Hematopoietic multipotent progenitor cell treated with erythropoietin and hydrocortisone succinate and interleukin-3 and kit ligand, for 8 days (in vitro differentiated cells): ENCODE measurements at regions not wholly inside any gene's neighbourhood (a gene's known extent, or its start where the extent isn't known, plus 50 kb on each side); places are given as distances from the start of the nearest gene placed in this dataset.

Source experiments
- DNase-seq: peaks from one replicate; pipeline ENCODE4 v3.0.0-alpha.2; 2015

DNA sequence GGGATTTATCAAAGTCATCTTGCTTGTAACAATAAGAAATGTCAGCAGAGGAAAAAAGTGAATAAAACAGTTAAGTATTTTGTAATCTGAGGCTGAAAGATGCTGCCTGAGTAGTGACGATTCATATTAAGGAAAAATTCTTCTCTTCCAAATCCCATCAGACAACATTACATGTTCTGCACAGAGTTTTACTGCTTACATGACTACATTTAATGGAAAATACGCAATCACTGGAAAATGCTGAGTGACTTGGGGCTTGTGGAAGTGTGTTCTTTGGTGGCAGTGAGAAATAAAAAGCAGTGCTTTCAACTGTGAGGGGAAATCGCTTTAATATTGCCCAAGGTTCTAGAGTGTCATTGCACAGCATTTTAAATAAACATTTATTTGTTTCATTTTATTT, 1025.2 kb upstream of the GOT2 start:
- DNase-seq, result no peak

DNA sequence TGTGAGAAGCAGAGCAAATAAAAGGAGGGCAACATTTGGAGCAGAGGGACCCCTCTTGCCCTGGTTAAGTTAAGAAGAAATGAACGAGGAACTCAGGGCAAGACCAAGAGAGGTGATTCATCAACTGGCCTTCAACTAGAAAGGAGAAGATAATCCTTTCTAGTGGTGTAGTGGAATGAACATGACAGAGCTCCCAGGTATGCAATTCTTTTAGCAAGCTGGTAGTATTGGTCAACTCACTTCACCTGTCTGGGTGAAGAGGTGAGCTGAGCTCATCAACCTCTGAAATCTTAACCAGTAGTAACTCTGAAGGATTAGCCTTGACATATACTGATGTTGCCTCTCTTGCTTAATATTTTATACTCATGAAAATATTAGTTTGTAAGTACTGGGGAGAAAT, 1024.7 kb upstream of the GOT2 start:
- no peak for DNase-seq

DNA sequence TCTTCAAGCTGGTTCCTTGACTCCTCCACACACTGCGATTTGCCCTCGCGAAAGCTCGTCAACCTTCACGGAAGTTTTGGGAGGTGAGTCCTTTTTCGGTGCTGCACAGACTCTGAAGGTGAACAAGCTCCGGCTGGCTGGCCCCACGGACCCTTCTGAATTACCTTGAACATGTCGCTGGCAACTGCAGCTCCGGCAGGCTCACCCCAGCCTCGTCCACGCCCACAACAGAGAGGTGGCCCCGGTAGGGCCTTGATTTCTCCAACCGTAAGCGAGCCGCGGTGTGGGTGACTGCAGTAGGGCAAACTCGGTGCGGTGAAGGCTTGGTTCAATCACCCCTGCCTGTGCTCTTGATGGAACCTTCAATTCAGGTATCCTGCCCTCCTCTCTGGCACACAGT, 1020.7 kb upstream of the GOT2 start:
- DNase-seq, result no peak

DNA sequence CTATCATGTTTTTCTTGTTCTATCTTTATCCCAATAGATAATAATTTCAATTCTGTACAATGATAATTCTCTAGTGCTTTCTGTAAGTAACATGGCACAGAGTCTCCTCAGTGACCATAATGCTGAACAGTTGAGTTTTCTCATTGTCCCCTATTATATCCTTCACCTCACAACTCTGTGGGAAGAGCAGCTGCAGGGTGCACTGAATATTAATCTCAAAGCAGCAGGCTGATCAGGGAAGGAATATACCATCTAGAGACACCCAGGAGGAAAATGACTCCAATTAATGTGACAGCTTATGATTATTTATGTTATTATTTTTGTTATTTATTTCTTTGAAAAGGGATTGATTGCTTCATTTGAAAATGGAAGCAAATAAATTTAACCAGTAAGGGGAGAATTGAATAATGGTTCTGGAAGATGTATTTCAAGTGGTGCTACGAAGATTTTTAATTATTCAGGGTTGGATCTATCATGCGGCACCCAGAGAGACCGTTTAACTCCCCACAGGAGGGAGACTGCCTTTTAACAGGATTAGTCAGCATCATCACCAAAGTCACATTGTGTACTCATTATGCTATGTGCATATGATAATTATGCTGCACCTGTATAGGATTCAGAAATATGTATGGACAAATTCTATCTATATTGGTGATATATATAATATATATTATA, 1015.7 kb upstream of the GOT2 start:
- DNase-seq, result no peak

DNA sequence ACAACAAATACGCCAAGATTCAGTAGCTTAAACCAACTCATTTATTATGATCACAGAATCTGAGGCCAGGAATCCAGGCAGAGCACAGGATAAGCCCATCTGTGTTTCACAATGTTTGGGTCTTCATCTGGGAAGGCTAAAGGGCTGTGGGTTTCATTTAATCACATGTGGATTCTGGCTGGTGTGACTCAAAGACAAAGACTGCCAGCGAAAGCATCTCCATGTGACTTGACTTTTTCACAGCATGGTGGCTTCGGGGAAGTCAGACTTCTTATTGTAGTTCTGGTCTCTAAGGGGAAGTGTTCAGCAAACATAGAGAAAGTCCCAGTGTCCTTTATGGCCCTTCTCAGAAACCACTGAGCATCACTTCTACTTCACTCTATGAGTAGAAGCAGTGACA, 1014.4 kb upstream of the GOT2 start:
- no peak for DNase-seq

DNA sequence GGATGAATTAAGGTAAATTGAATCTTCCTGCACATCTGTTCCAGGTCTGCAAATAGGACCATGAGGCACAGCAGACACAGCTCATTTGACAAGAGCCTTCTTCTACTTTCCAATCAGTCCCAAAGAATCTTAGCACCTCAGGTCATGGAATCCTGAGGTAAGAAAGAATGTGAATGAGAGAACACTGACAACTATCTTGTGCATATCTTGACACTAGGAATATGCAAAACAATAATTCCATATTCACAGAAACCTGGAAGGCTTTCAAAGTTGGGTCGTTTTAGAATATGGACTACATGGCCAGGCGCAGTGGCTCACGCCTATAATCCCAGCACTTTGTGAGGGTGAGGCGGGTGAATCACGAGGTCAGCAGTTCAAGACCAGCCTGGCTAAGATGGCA, 1009.4 kb upstream of the GOT2 start:
- DNase-seq, result no peak

DNA sequence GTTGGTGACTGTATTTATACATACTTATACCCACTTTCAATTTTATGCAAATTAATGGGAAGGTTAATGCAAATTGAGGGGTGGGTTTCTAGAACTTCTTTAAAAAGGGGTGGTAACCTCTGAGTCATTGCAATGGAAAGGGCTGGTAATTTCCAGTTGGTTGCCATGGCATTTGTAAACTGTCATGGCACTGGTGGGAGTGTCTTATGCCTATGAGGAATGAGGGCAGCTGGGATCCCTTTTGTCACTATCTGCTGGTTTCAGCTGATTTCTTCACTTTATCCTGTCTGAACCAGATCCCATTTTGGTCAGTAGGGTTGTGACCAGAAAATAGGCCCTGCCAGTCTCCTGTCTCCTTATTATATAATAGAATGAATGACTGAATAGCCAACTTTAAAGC, 1006.7 kb upstream of the GOT2 start:
- no peak for DNase-seq

DNA sequence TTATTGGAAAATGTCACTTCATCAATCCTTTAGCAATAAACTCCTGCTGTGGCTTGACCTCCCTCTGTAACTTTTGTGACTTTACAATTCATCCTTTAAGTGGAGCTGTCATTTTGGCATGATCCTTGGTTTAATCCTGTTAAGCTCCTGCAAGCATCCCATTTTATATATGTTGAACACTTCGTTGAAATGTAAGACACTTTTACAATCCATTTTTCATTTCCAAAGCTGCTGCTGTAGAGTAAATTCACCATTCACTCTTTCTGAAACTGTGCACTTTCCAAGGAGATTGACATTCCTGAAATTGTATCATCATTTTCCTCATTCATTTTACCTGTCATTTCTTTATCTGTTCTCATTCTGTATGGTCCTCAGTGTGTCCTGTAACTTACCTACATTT, 1003.2 kb upstream of the GOT2 start:
- no peak for DNase-seq

DNA sequence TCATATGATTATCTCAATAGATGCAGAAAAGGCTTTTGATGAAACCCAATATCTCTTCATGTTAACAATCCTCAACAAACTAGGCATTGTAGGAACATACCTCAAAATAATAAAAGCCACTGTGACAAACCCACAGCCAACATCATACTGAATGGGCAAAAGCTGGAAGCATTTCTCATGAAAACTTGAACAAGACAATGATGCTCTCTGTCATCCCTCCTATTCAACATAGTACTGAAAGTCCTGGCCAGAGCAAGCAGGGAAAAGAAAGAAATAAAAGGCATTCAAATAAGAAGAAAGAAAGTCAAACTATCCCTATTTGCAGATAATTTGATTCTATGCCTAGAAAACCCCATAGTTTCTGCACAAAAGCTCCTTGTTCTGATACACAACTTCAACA, 999.2 kb upstream of the GOT2 start:
- no peak for DNase-seq

DNA sequence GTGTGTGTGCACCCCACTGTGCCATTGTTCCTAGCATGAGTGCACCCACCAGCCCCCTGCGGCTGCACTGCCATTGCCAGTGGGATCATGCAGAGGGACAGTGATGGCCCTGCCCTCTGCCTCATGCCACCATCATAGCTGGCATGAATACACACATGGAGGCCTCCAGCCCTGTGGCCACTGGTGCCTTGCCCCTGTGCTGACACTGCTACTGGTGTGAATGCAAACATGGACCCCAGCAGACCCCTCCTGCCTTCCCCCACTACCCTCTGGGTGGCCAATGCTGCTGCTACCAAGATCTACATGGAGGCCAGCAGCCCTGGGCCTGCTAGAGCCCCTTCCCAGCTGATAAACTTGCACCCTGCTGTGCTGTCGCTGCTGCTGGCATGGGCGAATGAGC, 995.5 kb upstream of the GOT2 start:
- DNase-seq, result no peak

DNA sequence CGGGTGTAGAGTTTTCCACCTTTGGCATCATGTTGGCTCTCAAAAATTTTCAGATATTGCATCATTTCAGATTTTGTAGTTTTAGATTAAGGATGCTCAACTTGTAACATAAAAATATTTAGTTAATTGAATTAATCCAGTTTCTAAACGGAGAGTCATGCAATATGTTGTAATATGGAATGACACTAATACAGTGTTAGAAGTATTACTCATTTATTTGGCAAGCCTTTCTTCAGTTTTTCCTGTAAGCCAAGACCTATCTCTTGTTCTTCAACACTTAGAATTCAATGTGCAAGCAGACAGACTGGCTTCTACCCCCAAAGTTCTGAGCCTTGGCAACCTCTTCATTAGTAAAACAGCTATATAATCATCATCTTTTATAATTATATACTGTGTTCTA, 985.0 kb upstream of the GOT2 start:
- no peak for DNase-seq

DNA sequence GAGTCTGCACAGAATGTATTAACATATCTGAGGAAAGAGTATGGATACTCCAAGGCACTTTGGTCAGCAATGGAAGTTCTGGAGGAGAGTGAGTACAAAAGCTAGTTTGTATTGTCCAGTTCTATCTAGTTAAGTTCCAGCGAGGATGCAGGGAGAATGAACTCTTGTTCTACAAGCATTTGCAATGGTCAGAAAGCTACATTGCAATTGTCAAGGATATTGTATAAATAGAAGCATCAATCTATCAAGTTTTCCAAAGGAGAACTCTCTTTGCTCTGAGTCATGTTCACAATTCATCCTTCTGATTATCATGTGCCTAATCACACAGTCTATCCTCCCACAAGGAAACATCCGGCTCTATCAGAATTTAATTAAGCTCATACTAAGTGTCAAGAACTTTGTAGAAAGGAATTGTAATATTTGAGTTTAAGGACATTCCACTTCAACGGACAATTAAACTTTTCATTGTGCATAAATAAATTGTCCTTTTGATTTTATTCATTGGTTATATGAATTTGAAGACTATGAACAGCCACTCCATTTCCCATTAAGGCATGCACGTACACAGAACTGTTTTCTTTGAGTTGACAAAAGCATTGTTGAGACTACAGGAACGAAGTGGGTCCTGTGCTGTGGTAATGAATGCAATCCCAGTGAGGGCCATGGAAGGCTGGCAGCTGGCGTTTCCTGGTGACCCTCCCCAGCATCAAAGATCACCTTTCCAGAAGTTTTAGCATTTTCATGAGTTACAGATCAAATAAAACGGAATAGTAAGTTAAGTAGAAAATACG, 973.5 kb upstream of the GOT2 start:
- no peak for DNase-seq

DNA sequence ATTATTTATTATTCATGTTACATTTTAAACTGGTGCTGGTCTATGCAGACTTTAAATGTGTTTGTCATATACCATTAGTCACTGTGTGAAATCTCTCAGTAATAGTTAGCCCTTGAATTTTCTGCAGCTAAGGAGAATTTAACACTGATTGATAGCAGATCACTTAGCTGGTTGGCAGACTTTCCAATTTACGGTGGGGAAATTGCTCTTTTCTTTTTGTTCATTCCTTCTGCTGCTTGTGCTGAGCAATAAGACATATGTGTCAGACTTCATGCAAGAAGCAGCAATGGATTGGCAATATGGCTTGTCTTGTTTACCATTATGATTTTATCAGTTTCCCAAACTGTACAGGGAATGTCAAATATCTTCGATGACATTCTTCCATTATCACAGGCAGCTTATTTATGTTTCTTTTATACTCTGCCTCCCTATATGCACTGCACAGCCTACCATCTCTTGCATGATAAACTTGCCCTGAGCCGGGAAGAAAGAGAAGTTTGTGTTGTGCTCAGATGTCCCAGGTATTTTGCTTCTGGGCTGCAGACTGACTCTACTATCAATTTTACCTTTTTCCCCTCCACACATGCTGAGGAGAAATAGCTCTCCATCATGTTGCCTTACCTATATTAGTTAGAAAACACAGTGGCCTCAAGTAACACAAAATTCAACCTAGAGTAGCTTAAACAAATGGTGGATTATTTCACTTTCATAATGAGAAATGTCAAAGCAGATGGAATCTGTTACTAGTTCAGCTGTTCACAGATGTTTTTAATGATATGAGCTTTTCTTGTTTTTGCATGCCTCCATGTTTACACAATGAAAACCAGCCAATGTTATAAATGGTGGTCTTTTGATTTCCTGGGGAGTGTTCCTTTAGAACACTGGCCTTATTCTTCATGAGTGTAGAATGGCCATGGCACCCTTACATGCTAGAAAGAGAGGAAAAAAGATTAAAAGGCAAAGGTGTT, 968.1 kb upstream of the GOT2 start:
- no peak for DNase-seq

DNA sequence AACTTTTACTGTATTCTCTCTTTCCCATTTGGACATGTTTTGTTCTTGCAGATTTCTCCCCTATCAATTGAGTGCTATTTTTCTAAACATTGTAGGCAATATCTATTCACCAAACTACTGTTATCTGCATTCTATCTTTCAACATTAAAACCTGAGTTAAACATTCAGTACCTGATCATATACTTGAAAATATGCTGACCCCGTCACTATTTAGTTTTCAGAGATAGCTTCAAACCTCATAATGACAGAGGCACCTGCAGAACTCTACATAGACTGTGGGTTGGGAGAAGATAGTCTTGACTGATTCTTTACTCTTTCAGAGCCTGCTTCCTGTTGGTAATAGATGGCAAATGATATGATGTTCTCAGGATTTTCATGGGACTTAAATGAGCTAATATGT, 965.7 kb upstream of the GOT2 start:
- no peak for DNase-seq

DNA sequence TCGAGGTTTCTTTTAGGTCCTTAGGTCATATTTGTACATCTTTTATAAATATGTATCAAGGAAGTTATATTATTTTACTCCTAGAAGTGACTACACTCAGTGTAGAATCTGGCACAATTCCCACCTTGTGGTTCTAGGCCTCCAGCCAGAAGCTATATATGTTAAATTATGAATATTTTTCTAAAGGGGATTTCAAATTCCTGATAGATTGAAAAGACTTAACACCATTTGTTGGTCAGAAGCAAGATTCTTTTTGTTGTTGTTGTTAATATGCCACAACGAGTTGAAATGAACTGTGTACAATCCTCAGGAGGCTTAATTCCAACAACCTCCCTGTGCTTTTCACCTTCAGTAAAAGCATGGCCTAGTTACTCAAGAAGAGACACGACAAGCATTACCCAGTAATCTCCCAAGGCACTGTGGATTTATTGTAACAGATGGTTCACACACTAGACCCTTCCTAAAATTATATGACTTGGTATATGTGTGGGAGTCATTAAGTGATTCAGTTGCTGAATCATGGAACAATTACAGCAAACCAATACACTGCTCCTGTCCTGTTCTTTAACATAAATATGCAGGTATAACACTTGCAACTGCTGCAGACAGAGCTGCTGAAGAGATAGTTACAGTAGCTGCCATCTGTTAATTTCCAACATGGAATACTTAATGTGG, 964.4 kb upstream of the GOT2 start:
- DNase-seq, result no peak

DNA sequence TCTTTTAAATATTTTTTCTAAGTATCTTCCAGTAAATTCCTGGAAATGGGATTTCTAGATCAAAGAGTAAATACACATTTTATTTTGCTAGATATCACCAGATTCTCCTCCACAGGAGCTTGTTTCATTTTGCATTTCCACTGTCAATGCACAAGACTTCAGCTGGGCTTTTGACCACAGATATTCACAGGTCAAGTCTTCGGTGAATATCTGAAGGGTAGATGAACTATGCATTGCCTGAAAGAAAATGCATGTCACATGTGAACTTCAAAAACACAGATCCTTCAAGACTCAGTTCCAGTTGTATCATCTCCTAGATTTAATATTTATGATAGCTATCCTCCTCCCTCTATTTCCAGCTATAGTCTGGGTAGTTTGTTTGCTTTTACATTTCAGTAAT, 963.6 kb upstream of the GOT2 start:
- no peak for DNase-seq

DNA sequence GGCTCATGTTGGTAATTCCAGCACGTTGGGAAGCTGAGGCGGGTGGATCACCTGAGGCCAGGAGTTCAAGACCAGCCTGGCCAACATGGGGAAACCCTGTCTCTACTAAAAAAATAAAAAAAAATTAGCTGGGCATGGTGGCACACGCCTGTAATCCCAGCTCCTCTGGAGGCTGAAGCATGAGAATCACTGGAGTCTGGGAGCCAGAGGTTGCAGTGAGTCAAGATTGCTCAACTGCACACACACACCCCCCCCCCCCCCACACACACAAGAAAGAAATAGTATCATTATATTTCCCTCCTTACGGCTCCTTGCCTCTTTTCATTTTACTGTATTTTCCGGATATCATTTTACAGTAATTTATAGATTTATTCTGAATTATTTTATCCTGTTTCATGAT, 963.1 kb upstream of the GOT2 start:
- DNase-seq, result no peak

DNA sequence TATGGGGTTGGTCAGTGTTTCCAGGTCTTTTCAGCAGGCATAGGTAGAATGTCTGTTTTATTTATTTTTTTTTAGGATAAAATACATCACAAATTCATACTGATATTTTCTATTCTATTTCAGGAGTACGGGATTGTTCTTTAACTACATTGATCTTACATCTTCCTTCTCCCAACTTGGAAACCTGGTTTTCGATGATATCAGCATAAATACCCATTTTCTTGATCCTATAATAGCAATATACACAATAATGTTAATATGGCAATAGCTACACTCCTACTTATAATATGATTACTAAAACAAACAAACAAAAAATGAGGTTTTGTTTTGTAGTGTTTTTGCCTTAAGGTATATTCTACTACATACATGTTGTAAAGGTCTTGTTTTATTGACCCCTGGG, 962.4 kb upstream of the GOT2 start:
- no peak for DNase-seq

DNA sequence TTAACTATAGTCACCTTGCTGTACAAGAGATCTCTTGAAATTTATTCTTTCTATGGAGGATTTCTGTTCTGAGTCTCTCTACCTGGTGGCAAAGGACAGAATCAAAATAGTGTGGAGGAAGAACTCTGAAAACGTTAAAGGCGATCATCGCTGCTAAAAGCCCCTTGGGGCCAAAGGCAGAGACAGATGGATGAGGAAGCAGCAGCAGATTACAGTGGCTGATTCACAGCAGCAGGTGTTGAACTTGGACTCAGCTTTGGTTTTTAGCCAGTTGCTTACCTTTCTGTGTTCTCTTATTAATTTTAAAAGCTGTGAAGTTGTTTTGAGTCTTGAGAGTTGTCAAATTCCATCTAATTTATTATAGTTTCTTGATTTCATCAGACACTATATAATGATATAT, 956.1 kb upstream of the GOT2 start:
- DNase-seq, result no peak

DNA sequence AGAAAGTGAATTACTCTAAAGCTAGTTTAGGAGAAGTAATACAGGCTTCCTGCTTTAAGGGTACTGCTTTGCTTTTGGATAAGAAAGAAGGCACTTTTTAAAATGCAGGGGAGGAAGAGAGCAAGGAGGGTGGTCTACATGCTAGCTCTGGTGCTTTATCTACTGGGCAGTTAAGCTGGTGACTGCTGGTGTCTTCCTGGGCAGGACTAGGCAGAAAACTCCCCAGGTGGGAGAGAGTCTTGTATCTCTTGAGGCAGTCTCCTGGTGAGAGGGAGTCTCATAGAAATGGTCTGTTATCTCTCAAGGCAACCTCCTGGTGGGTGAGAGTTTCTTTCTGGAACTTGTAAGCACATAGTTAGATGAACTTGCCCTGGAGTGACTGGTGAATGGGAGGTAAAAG, 953.9 kb upstream of the GOT2 start:
- DNase-seq, result no peak

DNA sequence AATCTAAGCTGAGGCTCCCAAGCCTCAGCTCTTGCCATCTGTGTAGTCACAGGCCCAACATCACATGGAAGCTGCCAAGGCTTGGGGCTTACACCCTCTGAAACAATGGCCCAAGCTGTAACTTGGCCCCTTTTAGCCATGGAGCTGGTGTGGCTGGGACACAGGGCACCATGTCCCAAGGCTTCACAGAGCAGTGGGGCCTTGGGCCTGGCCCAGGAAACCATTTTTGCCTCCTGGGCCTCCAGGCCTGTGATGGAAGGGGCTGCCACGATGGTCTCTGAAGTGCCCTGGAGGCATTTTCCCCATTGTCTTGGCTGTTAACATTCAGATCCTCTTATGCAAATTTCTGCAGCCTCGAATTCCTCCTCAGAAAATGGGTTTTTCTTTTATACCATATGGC, 952.3 kb upstream of the GOT2 start:
- DNase-seq, result no peak

DNA sequence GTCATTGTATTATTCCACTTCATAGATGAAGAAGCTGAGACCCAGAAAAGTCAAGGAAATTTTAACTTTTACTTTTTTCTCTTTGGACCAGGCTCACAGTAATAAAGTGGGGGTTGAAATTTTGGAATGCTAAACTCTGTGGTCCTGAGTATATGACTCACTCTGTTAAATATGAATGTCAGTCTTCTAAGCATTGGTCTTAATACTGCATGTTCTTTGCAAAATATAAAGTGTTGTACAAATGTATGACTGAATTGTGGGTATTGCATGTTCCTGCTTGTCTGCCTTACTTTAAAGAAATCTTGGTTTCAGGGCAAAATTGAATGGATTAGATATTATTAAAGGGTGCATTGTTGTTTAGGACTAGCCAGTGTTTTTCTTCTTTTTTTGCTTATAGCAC, 950.8 kb upstream of the GOT2 start:
- DNase-seq, result no peak

DNA sequence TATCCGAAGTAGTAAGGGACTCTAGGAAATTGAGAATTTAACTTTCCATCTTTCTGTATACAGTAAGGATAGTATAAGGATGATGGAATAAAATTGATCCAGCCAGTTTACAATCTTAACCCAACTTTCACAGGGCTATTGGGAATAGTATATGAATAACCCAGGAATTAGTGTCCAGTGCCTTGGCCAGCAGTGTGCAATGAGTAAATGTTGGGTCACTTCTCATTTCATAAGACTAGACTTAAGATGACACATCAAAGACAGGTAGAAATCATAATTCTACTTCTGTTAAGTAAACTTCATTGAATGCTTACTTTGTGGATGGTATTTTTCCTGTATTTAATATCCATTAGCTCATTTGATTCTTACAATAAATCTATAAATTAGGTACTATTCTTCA, 949.6 kb upstream of the GOT2 start:
- no peak for DNase-seq
